Occipital lobe (tissue), 1 donor: ENCODE measurements at regions not wholly inside any gene's neighbourhood (a gene's known extent, or its start where the extent isn't known, plus 50 kb on each side); places are given as distances from the start of the nearest gene placed in this dataset.
"Not testable (repeated sequence)": the region's sequence is repeated elsewhere in the genome, so short reads cannot be mapped to it uniquely, and the experiment has no call there.

ENCODE experiments used
- DNase-seq: peaks from one replicate; lab custom pipeline; 2025; lab: John Stamatoyannopoulos, UW

GRCh38 chr17:5747276-5747675 is 163.0 kb upstream of the NLRP1 start:
- DNase-seq = no peak

GRCh38 chr17:5747964-5748363 is 163.7 kb upstream of the NLRP1 start:
- DNase-seq = no peak

GRCh38 chr17:5753421-5753820 is 169.1 kb upstream of the NLRP1 start:
- DNase-seq = no peak

- DNase-seq = no peak
Measured at GRCh38 chr17:5757314-5757907, 173.1 kb upstream of the NLRP1 start.

- no peak for DNase-seq
Measured at GRCh38 chr17:5758651-5759050, 174.3 kb upstream of the NLRP1 start.

- DNase-seq = no peak
Measured at GRCh38 chr17:5759501-5759925, 175.2 kb upstream of the NLRP1 start.

GRCh38 chr17:5762191-5762590 is 177.9 kb upstream of the NLRP1 start:
- DNase-seq = no peak

GRCh38 chr17:5763595-5764306 is 179.4 kb upstream of the NLRP1 start:
- no peak for DNase-seq

GRCh38 chr17:5769593-5770354 is 185.5 kb upstream of the NLRP1 start:
- DNase-seq = no peak

GRCh38 chr17:5770441-5771270 is 186.3 kb upstream of the NLRP1 start:
- DNase-seq = no peak

- DNase-seq = not testable (repeated sequence)
Measured at GRCh38 chr17:5771271-5771577, 186.9 kb upstream of the NLRP1 start.

GRCh38 chr17:5772017-5772416 is 187.7 kb upstream of the NLRP1 start:
- not testable (repeated sequence) for DNase-seq

- no peak for DNase-seq
Measured at GRCh38 chr17:5772720-5773119, 188.4 kb upstream of the NLRP1 start.

GRCh38 chr17:5773816-5774360 is 189.6 kb upstream of the NLRP1 start:
- no peak for DNase-seq

GRCh38 chr17:5775098-5775497 is 190.8 kb upstream of the NLRP1 start:
- no peak for DNase-seq

- no peak for DNase-seq
Measured at GRCh38 chr17:5780476-5780875, 196.2 kb upstream of the NLRP1 start.

- DNase-seq = no peak
Measured at GRCh38 chr17:5781236-5781927, 197.1 kb upstream of the NLRP1 start.

- no peak for DNase-seq
Measured at GRCh38 chr17:5783269-5783668, 199.0 kb upstream of the NLRP1 start.

GRCh38 chr17:5783851-5784250 is 199.5 kb upstream of the NLRP1 start:
- DNase-seq = no peak

GRCh38 chr17:5784791-5785190 is 200.5 kb upstream of the NLRP1 start:
- no peak for DNase-seq

GRCh38 chr17:5785338-5785737 is 201.0 kb upstream of the NLRP1 start:
- DNase-seq = no peak
